SK-N-SH treated with all-trans-retinoic acid at 6 μM for 48 hours (cell line): ENCODE measurements at regions not wholly inside any gene's neighbourhood (a gene's known extent, or its start where the extent isn't known, plus 50 kb on each side); places are given as distances from the start of the nearest gene placed in this dataset.

Source experiments
- ESRRG ChIP-seq: fragments of 250-450 bp; sonication (Bioruptor Pico); IDR thresholded peaks from 2 replicates; pipeline ENCODE4 v1.6.1; 2021; ENCODE audit warnings: mild to moderate bottlenecking
- PATZ1 ChIP-seq: fragments of 250-450 bp; sonication (Bioruptor Pico); IDR thresholded peaks from 2 replicates; pipeline ENCODE4 v1.8.0; 2020; ENCODE audit warnings: mild to moderate bottlenecking, moderate library complexity, borderline replicate concordance
- SNAI2 ChIP-seq: fragments of 250-450 bp; sonication (Bioruptor Pico); IDR thresholded peaks from 2 replicates; pipeline ENCODE4 v1.5.0; 2020; ENCODE audit warnings: mild to moderate bottlenecking, moderate library complexity
- TSHZ2 ChIP-seq: fragments of 250-450 bp; sonication (Bioruptor Pico); IDR thresholded peaks from 2 replicates; pipeline ENCODE4 v1.5.0; 2020; ENCODE audit warnings: mild to moderate bottlenecking, moderate library complexity

- TF ChIP-seq TSHZ2 (no peak), SNAI2 (CRISPR knock-in tag) (no peak), ESRRG (CRISPR knock-in tag) (no peak), PATZ1 (CRISPR knock-in tag) (no peak)
Measured at GRCh38 chr9:99601571-99602111, 220.0 kb upstream of the NR4A3 start.
